ENCODE measurements at regions not wholly inside any gene's neighbourhood (a gene's known extent, or its start where the extent isn't known, plus 50 kb on each side); places are given as distances from the start of the nearest gene placed in this dataset.

DNA sequence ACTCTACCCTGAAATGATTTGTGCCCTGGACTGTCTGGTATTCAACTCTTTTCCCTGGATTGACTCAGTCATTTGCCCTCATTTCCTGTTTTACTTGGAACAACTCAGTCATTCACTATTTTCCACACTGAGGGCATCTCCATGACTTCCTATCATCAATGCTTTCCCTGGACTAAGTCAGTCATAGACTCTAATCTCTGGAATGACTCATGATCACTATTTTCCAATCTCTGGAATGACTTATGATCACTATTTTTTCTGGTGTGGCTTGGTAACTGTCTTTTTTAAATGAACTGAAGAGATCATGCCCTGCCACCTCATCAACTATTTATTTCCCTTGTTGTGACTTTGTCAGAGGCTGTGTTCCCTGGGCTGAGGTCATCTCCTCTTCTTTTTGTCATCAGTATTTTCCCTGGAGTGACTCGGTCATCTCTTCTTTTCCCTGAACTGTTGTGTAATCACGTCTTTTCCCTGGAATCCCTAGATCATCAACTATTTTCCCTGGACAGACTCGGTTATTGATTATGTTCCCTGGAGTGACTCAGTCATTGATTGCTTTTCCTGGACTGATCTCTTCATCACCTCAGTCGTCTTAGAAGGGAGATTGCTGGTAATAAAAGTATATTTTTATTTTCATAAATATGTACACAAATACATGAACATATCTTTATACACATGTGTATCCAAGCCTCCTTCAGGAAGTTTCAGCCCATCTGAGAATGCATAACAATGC lies 327.1 kb upstream of the VCX start:
- Histone ChIP-seq H3K4me1 (no peaks in the 10 kb centered on the region), H3K27ac (no peak overlapping the region), H3K36me3 (no peaks in the 10 kb centered on the region), H3K4me3 (no peak overlapping the region), H3K9me3 (no peaks in the 10 kb centered on the region), H3K27me3 (no peaks in the 10 kb centered on the region)
- ATAC-seq (no peak), DNase-seq (no peak)
- intact Hi-C loops (cut with DNase I): no loop called here
- no peak for TF ChIP-seq POLR2A (IDR thresholded peaks at IDR 0.05)
- TF ChIP-seq, protein P1, sequence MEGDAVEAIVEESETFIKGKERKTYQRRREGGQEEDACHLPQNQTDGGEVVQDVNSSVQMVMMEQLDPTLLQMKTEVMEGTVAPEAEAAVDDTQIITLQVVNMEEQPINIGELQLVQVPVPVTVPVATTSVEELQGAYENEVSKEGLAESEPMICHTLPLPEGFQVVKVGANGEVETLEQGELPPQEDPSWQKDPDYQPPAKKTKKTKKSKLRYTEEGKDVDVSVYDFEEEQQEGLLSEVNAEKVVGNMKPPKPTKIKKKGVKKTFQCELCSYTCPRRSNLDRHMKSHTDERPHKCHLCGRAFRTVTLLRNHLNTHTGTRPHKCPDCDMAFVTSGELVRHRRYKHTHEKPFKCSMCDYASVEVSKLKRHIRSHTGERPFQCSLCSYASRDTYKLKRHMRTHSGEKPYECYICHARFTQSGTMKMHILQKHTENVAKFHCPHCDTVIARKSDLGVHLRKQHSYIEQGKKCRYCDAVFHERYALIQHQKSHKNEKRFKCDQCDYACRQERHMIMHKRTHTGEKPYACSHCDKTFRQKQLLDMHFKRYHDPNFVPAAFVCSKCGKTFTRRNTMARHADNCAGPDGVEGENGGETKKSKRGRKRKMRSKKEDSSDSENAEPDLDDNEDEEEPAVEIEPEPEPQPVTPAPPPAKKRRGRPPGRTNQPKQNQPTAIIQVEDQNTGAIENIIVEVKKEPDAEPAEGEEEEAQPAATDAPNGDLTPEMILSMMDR (IDR thresholded peaks at IDR 0.05): no peak
- 54 to 68% (median 60%) methylated on average over 4 of the region's 4 CpGs for WGBS, 4 donors

DNA sequence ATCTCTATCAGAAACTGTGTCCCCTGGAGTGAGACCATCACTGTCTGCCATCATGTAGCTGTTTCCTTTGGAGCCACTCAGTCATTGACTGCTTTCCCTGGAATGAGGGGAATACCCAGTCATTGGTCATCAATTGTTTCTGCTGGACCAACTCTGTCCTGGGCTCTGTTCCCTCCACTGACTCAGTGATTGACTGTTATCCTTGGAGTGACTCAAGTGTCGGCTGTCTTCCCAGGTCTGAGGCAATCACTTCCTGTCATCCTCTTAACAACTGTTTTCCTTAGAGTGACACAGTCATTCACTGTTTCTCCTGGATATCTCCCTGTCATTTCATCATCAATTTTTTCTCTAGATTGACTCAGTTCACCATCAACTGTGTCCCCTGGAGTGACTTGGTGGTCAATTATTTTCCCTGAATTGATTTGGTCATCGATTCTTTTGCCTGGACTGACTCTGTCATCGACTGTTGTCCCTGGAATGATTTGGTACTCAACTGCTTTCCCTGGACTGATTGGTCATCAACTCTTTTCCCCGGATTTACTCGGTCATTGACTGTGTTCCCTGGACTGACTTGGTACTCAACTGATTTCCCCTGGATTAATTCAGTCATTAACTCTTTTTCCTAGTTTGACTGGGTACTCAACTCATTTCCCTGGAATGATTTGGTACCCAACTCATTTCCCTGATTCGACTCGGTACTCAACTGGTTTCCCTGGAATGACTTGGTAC lies 327.9 kb upstream of the VCX start:
- ATAC-seq: no peak

GRCh38 chrX:7512845-7513244 lies 330.1 kb upstream of the VCX start:
- TF ChIP-seq POLR2A (IDR thresholded peaks at IDR 0.05): no peak
- TF ChIP-seq, protein P1 (IDR thresholded peaks at IDR 0.05): no peak
- no peak for DNase-seq
- no peak for ATAC-seq
- Histone ChIP-seq H3K4me3 (no peak overlapping the region), H3K27ac (no peak overlapping the region), H3K27me3 (no peaks in the 10 kb centered on the region), H3K36me3 (no peaks in the 10 kb centered on the region), H3K9me3 (no peaks in the 10 kb centered on the region), H3K4me1 (no peaks in the 10 kb centered on the region)
- WGBS, 4 donors: 80 to 86% (median 83%) methylated on average over 2 of the region's 2 CpGs
- intact Hi-C loops (cut with DNase I): no loop called here

More for the DNA sequence above, 327.9 kb upstream of the VCX start:
- Histone ChIP-seq H3K27me3 (no peaks in the 10 kb centered on the region), H3K9me3 (no peaks in the 10 kb centered on the region), H3K4me3 (no peak overlapping the region), H3K36me3 (no peaks in the 10 kb centered on the region), H3K27ac (no peak overlapping the region), H3K4me1 (no peaks in the 10 kb centered on the region)
- intact Hi-C loops (cut with DNase I): no loop called here
- no peak for DNase-seq
- TF ChIP-seq, protein P1 (IDR thresholded peaks at IDR 0.05): no peak
- no peak for TF ChIP-seq POLR2A (IDR thresholded peaks at IDR 0.05)
- 78 to 84% (median 79%) methylated on average over 7 of the region's 7 CpGs for WGBS, 4 donors

DNA sequence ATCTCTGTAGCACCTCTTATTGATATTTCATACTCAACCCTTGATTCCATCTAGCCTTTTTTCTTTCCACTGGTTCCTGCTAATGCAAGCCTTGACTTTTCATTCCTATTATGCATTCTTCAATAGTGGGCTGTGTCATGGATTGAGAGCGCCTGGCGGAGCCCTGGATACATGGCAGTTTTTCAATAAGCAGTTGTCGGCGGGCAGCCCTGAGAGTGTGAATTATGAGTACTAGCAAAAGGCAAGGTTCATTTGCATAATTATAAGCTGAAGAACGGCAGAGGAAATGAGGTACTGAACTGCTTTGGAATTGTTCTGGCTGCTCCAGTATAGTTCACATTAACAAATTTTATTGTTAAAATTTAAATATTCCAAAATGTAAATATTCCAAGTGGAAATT lies 339.7 kb upstream of the VCX start:
- H3K4me1 ChIP-seq: no peaks in the 10 kb centered on the region
- DNase-seq (no peak), ATAC-seq (no peak)
- no peak for TF ChIP-seq POLR2A (IDR thresholded peaks at IDR 0.05)
- TF ChIP-seq, protein P1 (IDR thresholded peaks at IDR 0.05): no peak
- 86 to 92% (median 89%) methylated on average over 5 of the region's 5 CpGs for WGBS, 4 donors
- no peak overlapping the region for H3K27ac ChIP-seq
- no peaks in the 10 kb centered on the region for H3K36me3 ChIP-seq
- no peaks in the 10 kb centered on the region for H3K27me3 ChIP-seq
- no peaks in the 10 kb centered on the region for H3K9me3 ChIP-seq
- no peak overlapping the region for H3K4me3 ChIP-seq
- intact Hi-C loops (cut with DNase I): no loop called here
